ENCODE measurements at regions not wholly inside any gene's neighbourhood (a gene's known extent, or its start where the extent isn't known, plus 50 kb on each side); places are given as distances from the start of the nearest gene placed in this dataset.
"Not testable (repeated sequence)": the region's sequence is repeated elsewhere in the genome, so short reads cannot be mapped to it uniquely, and the experiment has no call there.

- no peak for TF ChIP-seq CTCF (IDR thresholded peaks at IDR 0.05)
- TF ChIP-seq POLR2A (IDR thresholded peaks at IDR 0.05; ENCODE audit: low read depth) = no peak
- no peak for TF ChIP-seq EP300 (IDR thresholded peaks at IDR 0.05)
- no peak for TF ChIP-seq POLR2AphosphoS5 (IDR thresholded peaks at IDR 0.05)
- 66% methylated on average over 4 of the region's 4 CpGs for WGBS
- H3K27ac ChIP-seq (replicated peaks in 1 of 4) = no peak overlapping the region
- no peaks in the 10 kb centered on the region for H3K27me3 ChIP-seq
- H3K4me3 ChIP-seq = no peak overlapping the region
- intact Hi-C loops (cut with DNase I) = no loop called here
- peaks cover 0 to 6% (median 0%) of the 10 kb centered on the region in 4 donors for H3K9me3 ChIP-seq
- DNase-seq (ENCODE audit: extremely low spot score) = no peak
- no peaks in the 10 kb centered on the region for H3K36me3 ChIP-seq
- no peaks in the 10 kb centered on the region for H3K4me1 ChIP-seq
These were observed 97.2 kb downstream of the CARTPT start for GRCh38 chr5:71816307-71816706.

GRCh38 chr5:71817891-71818290 lies 98.8 kb downstream of the CARTPT start:
- intact Hi-C loops (cut with DNase I) = no loop called here

GRCh38 chr5:71821029-71821428 lies 102.0 kb downstream of the CARTPT start:
- no peak overlapping the region for H3K4me3 ChIP-seq

More at GRCh38 chr5:71817891-71818290, 98.8 kb downstream of the CARTPT start:
- Histone ChIP-seq H3K27ac (replicated peaks in 1 of 4) (no peak overlapping the region), H3K27me3 (no peaks in the 10 kb centered on the region), H3K4me1 (no peaks in the 10 kb centered on the region), H3K4me3 (no peak overlapping the region), H3K9me3 (peaks cover 0 to 7% (median 3%) of the 10 kb centered on the region in 4 donors), H3K36me3 (no peaks in the 10 kb centered on the region)
- no peak for DNase-seq (ENCODE audit: extremely low spot score)
- WGBS = 88% methylated on average over 7 of the region's 7 CpGs
- TF ChIP-seq EP300 (IDR thresholded peaks at IDR 0.05) = no peak
- no peak for TF ChIP-seq POLR2A (IDR thresholded peaks at IDR 0.05; ENCODE audit: low read depth)
- no peak for TF ChIP-seq POLR2AphosphoS5 (IDR thresholded peaks at IDR 0.05)
- no peak for TF ChIP-seq CTCF (IDR thresholded peaks at IDR 0.05)

GRCh38 chr5:71822065-71822464 lies 103.0 kb downstream of the CARTPT start:
- intact Hi-C loops (cut with DNase I); H3K4me3 ChIP-seq; H3K27ac ChIP-seq (replicated peaks in 1 of 4); H3K36me3 ChIP-seq; H3K27me3 ChIP-seq; H3K4me1 ChIP-seq; DNase-seq (ENCODE audit: extremely low spot score): not testable (repeated sequence)
- peaks cover 0 to 18% (median 8%) of the 10 kb centered on the region in 4 donors for H3K9me3 ChIP-seq

More at GRCh38 chr5:71821029-71821428, 102.0 kb downstream of the CARTPT start:
- intact Hi-C loops (cut with DNase I) = no loop called here
- Histone ChIP-seq H3K36me3 (no peaks in the 10 kb centered on the region), H3K9me3 (peaks cover 0 to 14% (median 5%) of the 10 kb centered on the region in 4 donors), H3K27me3 (no peaks in the 10 kb centered on the region), H3K4me1 (no peaks in the 10 kb centered on the region), H3K27ac (replicated peaks in 1 of 4) (no peak overlapping the region)
- WGBS = 87% methylated on average over 1 of the region's 1 CpG
- no peak for DNase-seq (ENCODE audit: extremely low spot score)
- TF ChIP-seq POLR2A (IDR thresholded peaks at IDR 0.05; ENCODE audit: low read depth) = no peak

GRCh38 chr5:71825992-71826391 lies 106.9 kb downstream of the CARTPT start:
- Histone ChIP-seq H3K9me3 (peaks cover 0 to 15% (median 8%) of the 10 kb centered on the region in 4 donors), H3K4me3 (no peak overlapping the region), H3K36me3 (no peaks in the 10 kb centered on the region), H3K27ac (replicated peaks in 1 of 4) (no peak overlapping the region), H3K27me3 (no peaks in the 10 kb centered on the region), H3K4me1 (peaks cover 12 to 18% (median 14%) of the 10 kb centered on the region in 4 donors)
- no peak for TF ChIP-seq EP300 (IDR thresholded peaks at IDR 0.05)
- TF ChIP-seq CTCF (IDR thresholded peaks at IDR 0.05) = no peak
- TF ChIP-seq POLR2A (IDR thresholded peaks at IDR 0.05; ENCODE audit: low read depth) = no peak
- TF ChIP-seq POLR2AphosphoS5 (IDR thresholded peaks at IDR 0.05) = no peak
- WGBS = 82% methylated on average over 1 of the region's 1 CpG
- no peak for DNase-seq (ENCODE audit: extremely low spot score)
- intact Hi-C loops (cut with DNase I) = no loop called here

Data from esophagus muscularis mucosa (tissue), 4 donors.